OCI-LY7 (cell line): ENCODE measurements at regions not wholly inside any gene's neighbourhood (a gene's known extent, or its start where the extent isn't known, plus 50 kb on each side); places are given as distances from the start of the nearest gene placed in this dataset.

Experiments used
- CTCF ChIP-seq: fragments of 200-600 bp; sonication (generic); conservative IDR thresholded peaks from 2 replicates; pipeline ENCODE4 v1.5.1; 2014; ENCODE audit warnings: mild to moderate bottlenecking, antibody characterized with exemption, low read length, moderate library complexity, mixed read lengths
- EZH2phosphoT487 ChIP-seq: fragments of 200-600 bp; sonication (generic); IDR thresholded peaks from 2 replicates; pipeline ENCODE4 v1.6.1; 2018; ENCODE audit warnings: low read depth, borderline replicate concordance, mild to moderate bottlenecking, mixed run types, antibody characterized with exemption, low read length, moderate library complexity, mixed read lengths

- TF ChIP-seq CTCF (no peak), EZH2phosphoT487 (no peak)
Measured at GRCh38 chr12:81949416-81949815, 190.3 kb upstream of the PPFIA2 start.
